DMS79 treated with DMSO at 0.1 percent for 48 hours (cell line): ENCODE measurements at regions not wholly inside any gene's neighbourhood (a gene's known extent, or its start where the extent isn't known, plus 50 kb on each side); places are given as distances from the start of the nearest gene placed in this dataset.
"Not testable (repeated sequence)": the region's sequence is repeated elsewhere in the genome, so short reads cannot be mapped to it uniquely, and the experiment has no call there.

Experiments used
- DNase-seq: peaks from one replicate; lab custom pipeline; 2025; lab: John Stamatoyannopoulos, UW

GRCh38 chr3:103494512-103494911, 1059.7 kb downstream of the ZPLD1 start:
- no peak for DNase-seq

DNA sequence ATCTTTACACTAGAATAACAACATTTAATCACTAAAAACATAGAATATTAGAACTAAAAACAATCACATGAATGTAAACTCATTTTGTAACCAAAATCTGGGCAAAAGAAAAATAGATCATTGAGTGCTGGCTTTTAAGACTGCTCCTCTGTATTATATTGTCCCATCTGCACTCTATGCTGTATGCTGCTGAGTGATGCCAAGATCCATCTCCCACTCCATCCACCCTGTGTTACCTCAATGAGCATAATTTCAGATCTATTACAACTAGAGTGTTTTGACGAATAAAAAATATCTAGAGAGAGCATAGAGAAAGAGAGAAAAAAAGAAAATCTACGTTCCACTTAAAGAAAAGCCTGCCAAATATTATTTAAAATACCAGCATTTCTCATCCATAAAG, 1060.4 kb downstream of the ZPLD1 start:
- no peak for DNase-seq

DNA sequence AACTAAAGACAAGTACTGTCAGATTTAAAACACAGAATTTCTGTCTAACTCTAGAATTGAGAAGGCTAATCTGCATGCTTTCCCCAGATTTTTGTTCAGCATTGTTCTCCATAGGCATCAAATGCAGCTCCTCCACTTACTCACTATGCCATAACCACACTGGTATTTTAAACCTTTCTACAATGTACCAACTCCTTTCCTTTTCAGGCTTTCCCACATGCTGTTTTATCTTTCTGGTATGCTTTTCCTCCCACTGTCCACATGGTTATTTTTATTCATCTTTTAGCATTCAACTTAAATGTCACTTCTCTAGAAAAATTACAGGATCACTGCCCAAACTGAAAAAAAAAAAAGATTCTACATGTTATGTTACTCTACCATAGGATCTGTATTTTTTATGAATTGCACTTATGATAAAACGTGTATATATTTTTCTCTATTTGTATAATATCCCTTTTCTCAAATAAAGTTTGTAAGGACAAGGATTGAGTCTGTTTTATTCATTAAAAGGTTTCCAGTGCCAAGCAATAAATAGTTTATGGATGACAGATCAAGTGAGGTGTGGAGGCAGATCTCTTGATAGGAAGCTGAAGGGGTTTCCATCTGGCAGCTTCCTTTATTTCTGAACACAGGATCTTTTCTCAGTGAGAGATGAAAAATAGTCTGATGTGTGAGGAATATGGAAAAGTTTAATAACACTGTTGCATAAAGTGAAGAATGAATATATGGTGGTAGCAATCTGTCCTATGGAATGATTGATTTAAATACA, 1064.5 kb downstream of the ZPLD1 start:
- DNase-seq: no peak

DNA sequence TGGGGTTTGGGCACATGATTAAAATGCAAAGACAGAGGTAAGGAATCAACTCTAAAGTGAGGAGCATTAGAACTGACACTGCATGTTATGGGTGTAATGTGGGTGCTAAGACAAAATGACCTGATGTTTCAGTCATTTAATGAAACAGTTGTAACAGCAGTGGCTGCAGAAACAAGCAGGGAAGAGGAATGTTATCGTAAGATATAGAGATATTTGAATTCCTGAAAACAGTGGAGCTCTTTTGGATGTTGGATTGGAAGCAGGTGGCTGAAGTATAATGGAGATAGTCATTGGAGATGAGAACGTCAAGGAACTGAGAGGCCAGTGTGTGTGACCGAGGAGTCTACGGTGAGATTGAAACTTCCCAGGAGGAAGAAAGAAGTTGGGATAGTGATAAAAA, 1065.2 kb downstream of the ZPLD1 start:
- DNase-seq: no peak

- no peak for DNase-seq
These were observed 1075.9 kb downstream of the ZPLD1 start for GRCh38 chr3:103510760-103511159.

DNA sequence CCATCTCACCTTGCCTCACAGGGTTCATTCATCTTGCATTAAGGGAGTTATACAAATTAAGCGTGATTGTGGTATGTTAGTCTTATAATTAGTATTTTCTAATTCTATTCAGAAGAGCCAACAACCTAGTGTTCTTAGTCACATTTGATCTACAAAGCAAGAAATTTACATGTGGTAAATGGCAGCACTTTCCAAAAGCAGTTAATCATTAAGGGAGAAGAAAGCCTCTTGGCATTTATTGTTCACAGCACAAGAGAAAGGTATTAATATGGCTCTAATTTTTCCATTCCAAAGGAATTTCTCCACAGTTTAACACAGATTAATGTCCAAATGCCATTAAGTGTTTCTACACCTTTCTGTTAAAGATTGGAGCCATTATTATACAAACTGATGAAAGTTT, 1077.1 kb downstream of the ZPLD1 start:
- no peak for DNase-seq

DNA sequence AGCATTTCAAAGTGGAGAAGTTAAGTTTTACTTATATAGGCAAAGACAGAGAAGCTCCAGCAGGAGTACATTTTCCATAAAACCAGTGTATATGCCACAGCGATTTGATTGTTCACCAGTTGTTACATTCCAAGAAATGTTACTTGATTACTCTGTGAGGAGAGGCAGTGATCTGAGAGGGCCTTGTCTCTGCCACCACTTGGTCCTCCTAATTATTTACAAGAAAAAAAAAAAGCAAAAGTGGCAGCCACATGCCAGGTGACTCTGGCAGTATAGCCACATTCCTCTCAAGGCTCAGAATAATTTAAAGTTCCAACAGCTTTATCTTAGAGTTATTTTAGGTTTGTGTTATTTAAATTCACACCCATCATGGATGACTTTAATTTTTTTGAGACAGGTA, 1077.8 kb downstream of the ZPLD1 start:
- DNase-seq: no peak

- DNase-seq: no peak
These were observed 1078.2 kb downstream of the ZPLD1 start for GRCh38 chr3:103513003-103513402.

DNA sequence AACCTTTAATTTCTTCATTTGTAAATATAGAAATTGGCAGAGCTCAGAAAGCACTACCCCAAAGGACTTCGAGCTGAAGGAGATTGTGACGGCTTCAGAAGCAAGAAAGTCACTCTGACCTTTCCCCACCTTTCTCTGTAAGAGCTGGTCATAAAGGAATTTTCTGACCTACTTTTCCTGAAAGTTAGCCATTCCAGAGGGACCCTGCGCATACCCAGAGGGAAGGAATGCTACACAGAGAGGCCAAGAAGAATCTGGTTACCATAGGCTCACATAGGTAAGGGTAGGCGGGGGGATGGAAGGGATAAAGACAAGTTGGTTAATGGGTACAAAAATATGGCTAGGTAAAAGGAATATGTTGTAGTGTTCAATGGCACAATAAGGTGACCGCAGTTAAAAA, 1080.3 kb downstream of the ZPLD1 start:
- no peak for DNase-seq

DNA sequence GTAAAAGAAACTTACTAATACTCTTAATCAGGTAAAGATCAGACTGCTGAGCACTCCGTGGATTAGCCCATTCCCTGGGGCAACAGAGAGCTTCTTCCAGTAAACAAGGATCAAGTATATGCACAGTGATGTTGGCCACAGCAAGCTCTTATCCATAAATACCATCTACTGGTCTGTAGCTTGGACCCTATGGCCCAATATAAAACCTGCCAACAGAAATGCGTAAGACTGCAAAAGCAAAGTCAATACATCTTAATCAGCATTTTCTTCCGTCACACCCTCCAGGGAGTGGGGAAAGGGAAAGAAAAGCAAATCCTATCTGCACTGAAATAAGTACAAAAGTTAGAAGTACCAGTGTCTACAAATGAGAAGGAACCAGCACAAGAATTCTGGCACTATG, 1082.1 kb downstream of the ZPLD1 start:
- no peak for DNase-seq

- not testable (repeated sequence) for DNase-seq
These were observed 1096.5 kb downstream of the ZPLD1 start for GRCh38 chr3:103531327-103531726.

GRCh38 chr3:103532986-103533385, 1098.2 kb downstream of the ZPLD1 start:
- no peak for DNase-seq

GRCh38 chr3:103554451-103554850, 1119.6 kb downstream of the ZPLD1 start:
- DNase-seq: no peak

DNA sequence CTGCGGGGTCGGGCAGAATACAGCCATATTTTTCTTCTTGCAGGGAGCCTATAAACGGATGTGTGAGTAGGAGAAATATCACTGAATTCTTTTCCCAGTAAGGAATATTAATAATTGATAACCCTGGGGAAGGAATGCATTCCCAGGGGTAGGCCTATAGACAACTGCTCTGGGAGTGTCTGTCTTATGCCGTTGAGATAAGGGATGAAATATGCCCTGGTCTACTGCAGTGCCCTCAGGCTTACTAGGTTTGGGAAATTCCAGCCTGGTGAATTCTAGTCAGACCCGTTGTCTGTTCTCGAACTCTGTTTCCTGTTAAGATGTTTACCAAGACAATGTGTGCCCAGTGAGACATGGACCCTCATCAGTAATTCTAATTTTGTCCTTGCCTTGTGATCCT, 1129.3 kb downstream of the ZPLD1 start:
- not testable (repeated sequence) for DNase-seq

GRCh38 chr3:103585809-103586208, 1151.0 kb downstream of the ZPLD1 start:
- DNase-seq: no peak

- no peak for DNase-seq
These were observed 1155.0 kb downstream of the ZPLD1 start for GRCh38 chr3:103589770-103590169.

- no peak for DNase-seq
These were observed 1166.0 kb downstream of the ZPLD1 start for GRCh38 chr3:103600844-103601243.

DNA sequence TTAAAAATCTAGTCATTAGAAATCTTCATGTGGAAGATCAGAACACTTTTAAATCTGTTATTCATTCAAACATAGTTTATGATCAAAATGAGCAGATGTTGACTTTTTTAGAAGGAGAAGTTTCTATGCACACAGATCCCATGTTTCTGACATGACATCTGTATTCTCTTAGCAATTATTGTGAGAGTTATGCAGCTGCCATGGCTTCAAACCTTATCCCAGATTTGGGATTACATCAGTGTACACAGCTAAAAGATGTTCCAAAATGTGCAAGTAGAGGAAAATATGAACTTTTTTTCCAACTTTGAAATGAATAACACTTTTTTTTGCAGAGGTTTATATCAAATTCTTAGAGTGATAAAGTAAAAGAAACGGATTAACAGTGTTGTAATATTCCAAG, 1166.9 kb downstream of the ZPLD1 start:
- no peak for DNase-seq

DNA sequence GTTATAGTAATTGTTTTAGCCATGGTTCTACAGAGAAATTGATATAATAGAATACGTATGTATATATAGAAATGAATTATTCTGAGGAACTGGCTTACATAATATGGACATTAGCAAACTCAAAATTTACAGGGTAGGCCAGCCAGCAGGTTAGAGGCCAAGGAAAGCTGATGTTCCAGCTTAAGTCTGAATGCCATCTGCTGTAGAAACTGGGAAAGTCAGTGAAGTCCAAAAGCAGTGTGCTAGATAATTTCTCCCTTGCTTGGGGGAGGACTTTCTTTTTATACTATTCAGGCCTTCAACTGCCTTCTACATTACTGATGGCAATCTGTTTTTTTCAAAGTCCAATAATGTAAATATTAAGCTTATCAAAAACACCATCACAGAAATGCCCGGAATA, 1174.7 kb downstream of the ZPLD1 start:
- DNase-seq: no peak

GRCh38 chr3:103613397-103614156, 1178.8 kb downstream of the ZPLD1 start:
- DNase-seq: no peak

GRCh38 chr3:103614719-103615118, 1179.9 kb downstream of the ZPLD1 start:
- peak; percentile 42 for DNase-seq

DNA sequence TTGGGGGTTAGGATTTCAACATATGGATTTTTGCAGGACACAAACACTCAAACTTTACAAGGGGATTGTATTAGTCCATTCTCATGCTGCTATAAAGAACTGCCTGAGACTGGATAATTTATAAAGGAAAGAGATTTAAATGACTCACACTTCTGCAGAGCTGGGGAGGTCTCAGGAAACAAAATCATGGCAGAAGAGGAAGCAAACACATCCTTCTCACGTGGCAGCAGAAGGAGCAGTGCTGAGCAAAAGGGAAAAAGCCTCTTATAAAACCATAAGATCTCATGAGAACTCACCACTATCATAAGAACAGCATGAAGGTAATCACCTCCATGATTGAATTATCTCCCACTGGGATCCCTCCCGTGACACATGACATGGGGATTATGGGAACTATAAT, 1183.1 kb downstream of the ZPLD1 start:
- no peak for DNase-seq

DNA sequence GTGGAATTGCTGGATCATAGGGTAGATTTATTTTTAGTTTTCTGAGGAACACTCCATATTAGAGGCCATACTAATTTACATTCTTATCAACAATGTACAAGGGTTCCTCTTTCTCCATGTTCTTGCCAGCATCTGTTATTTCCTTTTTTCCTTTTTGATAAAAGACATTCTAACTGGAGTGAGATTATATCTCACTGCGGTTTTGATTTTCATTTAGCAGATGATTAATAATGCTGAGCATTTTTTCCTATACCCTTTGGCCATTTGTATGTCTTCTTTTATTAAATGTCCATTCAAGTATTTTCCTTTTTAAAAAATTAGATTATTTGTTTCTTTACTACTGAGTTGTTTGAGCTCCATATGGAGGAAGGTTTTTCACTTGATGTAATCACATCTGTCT, 1189.5 kb downstream of the ZPLD1 start:
- no peak for DNase-seq

DNA sequence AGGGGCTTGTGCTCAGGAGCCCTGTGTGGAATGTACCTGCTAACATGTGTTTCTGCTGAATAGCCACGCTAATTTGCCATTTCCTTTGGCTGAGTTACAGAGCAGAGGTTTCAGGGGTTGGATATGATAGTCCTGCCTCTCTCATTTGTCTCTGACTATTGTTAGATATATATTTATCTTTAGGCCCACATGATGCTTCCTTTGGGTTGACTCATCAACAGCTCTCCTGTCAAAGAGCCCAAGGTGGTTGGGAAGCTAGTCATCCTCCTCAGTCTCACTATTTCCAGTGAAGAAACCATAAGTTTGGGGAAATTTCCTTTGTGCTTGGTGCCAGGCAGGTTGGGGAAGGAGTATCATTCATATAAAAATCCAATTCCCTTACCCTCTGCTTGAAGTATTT, 1194.6 kb downstream of the ZPLD1 start:
- DNase-seq: no peak
